ENCODE measurements at regions not wholly inside any gene's neighbourhood (a gene's known extent, or its start where the extent isn't known, plus 50 kb on each side); places are given as distances from the start of the nearest gene placed in this dataset.

DNA sequence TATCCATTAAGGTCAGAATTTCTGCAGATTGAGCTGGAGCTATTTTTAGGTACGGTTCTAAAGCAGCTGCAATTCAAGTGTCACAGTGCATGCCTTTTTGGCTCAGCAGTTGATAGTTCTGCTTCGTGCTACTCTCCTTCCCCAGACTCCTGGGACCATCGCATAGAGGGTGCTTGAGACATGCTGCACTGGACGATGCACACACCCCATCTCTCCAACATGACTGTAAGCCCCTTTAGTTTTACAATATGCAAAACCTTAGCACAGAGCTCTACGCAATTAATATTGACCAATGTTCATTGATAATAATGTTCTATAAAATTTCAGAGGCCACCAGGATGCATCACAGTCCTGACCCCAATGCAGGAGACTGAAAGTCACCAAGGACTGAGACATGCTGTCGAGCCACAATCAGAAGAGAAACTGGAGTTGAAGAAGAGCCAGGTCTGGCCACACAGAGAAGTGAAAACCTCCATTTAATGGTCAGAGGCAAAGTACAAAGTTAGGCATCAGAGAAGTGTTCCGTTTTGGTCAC lies 120.9 kb upstream of the ZC3H12C start:
- DNase-seq (ENCODE audit: low spot score): no peak

DNA sequence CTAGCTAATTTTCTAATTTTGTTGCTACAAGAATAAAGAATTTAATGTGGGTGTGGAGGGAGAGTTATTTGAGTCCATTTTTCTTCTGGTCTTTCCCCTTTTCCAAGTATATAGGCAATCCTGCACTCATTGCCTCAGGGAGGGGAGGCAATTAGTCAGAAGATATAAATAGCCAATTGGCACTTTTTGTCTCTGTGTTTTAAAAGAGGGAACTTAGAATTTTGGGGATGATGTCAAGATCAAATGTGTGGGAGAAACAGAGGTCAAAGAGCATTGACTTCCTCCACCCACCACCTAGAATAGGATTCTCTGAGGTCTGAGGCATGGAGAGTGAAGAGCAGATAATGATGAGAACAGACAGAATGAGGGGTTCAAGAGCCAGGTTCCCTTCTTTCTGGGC lies 120.3 kb upstream of the ZC3H12C start:
- no peak for DNase-seq (ENCODE audit: low spot score)

DNA sequence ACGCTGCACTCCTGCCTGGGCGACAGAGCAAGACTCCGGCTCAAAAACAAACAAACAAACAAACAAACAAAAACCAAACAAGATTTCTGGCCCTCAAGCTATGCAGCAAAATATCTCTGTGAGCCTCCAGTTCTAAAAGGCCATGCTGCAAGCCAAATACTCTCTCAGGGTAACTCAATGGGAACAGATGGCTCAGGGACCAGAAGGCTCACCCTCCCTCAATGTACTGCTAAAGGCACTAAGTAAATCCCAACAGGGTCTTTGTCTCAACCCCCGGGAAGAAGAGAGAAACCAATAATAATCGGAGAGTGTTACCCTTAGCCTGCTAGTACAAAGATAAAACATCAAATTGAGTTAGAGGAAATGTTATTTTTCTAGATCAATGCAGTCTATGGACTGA lies 119.7 kb upstream of the ZC3H12C start:
- DNase-seq (ENCODE audit: low spot score): no peak

- DNase-seq (ENCODE audit: low spot score): no peak
Observed at GRCh38 chr11:109974523-109974922, 118.7 kb upstream of the ZC3H12C start.

DNA sequence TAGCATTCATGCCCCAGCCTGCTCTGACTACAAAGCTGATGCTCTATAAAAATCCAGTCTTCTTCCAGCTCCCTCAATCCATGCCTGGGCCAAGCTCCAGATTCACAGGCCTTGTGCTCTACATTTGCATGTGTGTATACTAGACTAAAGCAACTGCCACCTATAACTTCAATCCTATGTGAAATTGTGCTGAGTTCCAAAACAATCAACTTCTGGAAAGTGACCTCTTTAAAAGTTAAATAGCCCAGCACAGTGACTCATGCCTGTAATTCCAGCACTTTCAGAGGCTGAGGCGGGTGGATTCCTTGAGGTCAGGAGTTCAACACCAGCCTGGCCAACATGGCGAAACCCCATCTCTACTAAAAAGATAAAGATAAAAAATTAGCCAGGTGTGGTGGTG lies 114.3 kb upstream of the ZC3H12C start:
- no peak for DNase-seq (ENCODE audit: low spot score)

DNA sequence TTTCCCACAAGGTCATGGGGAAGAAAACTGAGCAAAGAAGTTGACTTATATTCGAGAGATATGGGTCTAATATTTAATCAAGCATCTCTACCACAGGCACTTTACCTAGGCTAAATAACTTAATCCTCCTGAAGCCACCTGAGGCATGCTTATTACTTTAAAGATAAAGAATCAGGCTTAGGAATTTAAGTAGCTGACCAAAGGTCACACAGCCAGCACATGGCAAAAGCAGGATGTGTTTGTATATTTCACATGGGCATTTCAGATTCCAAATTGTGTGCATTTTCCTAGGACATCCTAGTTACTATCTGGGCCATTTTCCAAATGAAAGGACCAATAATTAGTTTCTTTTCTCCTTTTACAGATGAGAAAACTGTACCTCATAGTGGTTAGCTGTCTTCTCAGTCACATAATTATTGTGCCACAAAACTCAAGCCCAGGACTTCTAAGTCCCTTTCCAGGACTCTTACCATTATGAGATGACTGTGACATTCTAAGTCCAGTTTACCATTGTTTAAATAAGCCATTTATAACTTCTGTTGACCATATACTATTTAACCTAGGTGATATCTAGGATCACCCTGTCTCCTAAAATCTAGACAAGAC lies 112.1 kb upstream of the ZC3H12C start:
- DNase-seq (ENCODE audit: low spot score): no peak

DNA sequence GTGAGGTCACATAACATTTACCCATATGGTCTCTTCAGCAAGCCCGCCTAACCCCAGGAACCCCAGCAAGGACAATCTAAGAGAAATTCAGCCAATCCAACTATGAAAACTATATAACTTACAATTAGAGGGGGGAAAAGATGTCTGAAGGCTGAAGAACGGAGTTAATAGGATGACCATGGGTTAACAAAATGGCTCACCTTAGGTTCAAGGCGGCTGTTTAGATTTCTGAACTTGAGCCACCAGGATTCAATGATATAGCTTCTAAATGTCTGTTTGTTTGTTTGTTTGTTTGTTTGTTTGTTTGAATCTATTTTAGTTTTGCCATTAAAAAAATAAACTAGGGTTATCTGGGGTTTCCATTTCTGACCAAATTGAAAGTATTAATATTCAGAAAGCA lies 109.8 kb upstream of the ZC3H12C start:
- no peak for DNase-seq (ENCODE audit: low spot score)

- DNase-seq (ENCODE audit: low spot score): no peak
Observed at GRCh38 chr11:109984634-109985289, 108.4 kb upstream of the ZC3H12C start.

DNA sequence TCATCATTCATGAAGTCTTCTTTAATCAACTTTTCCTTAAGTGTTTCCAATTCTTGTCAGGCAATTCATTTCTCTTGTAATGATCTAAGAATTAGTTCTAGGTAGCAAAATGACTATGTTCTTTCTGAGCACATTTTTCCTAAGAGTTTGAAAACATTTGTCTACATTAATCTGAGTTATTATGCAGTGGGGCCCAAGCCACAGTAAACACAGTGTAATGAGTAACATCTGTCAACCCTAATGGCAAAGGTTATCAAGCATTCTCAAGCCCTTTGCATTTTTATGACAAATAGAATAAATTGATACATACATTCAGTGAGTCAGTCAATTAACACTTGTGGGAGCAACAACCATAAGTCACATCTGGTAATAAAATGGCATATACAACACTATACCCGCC lies 106.7 kb upstream of the ZC3H12C start:
- DNase-seq (ENCODE audit: low spot score): no peak

- no peak for DNase-seq (ENCODE audit: low spot score)
Observed at GRCh38 chr11:109991835-109992234, 101.4 kb upstream of the ZC3H12C start.

DNA sequence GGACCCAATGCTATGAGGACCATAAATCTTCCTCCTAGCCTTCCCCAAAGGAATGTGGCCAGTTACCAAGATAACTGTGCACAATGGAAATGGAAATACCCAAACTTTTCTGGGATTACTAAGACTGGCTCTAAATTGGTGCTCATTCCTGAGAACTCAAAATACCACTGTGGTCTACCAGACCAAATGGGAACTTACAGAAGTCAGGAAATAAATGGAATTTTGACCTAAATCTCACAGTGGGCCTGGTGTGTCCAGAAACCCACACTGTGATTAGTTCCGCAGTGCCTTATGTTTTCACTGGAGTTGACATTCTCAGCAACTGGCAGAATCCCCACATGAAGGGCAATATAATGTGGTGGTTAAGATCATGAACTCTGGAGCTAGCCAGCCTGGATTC lies 99.4 kb upstream of the ZC3H12C start:
- no peak for DNase-seq (ENCODE audit: low spot score)

- DNase-seq (ENCODE audit: low spot score): no peak
Observed at GRCh38 chr11:109994907-109995306, 98.3 kb upstream of the ZC3H12C start.

GRCh38 chr11:109996060-109996459 lies 97.1 kb upstream of the ZC3H12C start:
- DNase-seq (ENCODE audit: low spot score): no peak

DNA sequence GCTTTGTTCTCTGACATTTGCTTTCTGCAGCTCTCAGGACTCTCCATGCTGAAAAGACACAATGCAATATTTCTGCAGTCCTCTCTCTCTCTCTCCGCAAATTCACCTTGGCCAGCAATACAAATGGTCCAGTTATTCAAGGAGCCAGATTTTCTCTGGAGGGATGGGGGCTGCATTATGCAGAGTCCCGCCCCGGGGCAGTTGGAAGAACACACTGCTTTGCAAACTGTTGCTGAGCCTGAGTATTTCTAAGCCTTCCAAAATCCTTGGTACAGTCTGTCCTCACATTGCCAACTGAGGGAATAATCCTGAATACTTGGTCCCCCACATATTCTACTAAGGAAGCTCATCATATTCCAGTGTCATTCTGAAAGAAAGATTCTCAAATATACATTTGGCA lies 94.3 kb upstream of the ZC3H12C start:
- DNase-seq (ENCODE audit: low spot score): no peak

GRCh38 chr11:110000031-110000502 lies 93.1 kb upstream of the ZC3H12C start:
- DNase-seq (ENCODE audit: low spot score): no peak

GRCh38 chr11:110000850-110001249 lies 92.3 kb upstream of the ZC3H12C start:
- DNase-seq (ENCODE audit: low spot score): no peak

- no peak for DNase-seq (ENCODE audit: low spot score)
Observed at GRCh38 chr11:110003426-110003825, 89.8 kb upstream of the ZC3H12C start.

GRCh38 chr11:110011595-110011994 lies 81.6 kb upstream of the ZC3H12C start:
- DNase-seq (ENCODE audit: low spot score): no peak

DNA sequence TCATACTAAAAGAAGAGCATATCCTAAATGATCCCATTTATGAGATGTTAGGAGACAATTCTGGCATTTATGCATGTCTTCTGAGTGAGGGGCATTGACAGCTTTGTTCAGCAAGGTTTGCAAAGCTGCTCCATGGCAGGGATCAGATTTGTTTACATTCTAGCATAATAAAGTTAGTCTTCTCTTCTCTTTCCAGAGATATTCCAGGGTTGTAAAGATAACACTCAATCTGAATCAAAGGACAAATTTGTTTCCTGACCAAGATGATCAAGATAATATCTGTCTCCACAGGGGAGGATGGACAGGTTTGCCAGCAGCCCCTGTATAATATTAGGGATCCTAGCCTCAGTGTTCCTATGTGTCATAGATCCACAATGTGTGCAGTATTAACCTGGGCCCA lies 77.5 kb upstream of the ZC3H12C start:
- no peak for DNase-seq (ENCODE audit: low spot score)

- DNase-seq (ENCODE audit: low spot score): no peak
Observed at GRCh38 chr11:110019675-110020074, 73.5 kb upstream of the ZC3H12C start.

- DNase-seq (ENCODE audit: low spot score): no peak
Observed at GRCh38 chr11:110022548-110022947, 70.6 kb upstream of the ZC3H12C start.

GRCh38 chr11:110023711-110024110 lies 69.5 kb upstream of the ZC3H12C start:
- no peak for DNase-seq (ENCODE audit: low spot score)

GRCh38 chr11:110026858-110027626 lies 66.2 kb upstream of the ZC3H12C start:
- DNase-seq (ENCODE audit: low spot score): no peak
